Fibroblast of skin of back (primary cell): ENCODE measurements at regions not wholly inside any gene's neighbourhood (a gene's known extent, or its start where the extent isn't known, plus 50 kb on each side); places are given as distances from the start of the nearest gene placed in this dataset.
A peak's percentile ranks its signal among the peaks of the same experiment; 100 is the strongest.

Experiments
- DNase-seq: peaks from one replicate; pipeline ENCODE4 v3.0.0-alpha.2; 2013

GRCh38 chr4:143083756-143084472 is 100.8 kb upstream of the USP38 start:
- no peak for DNase-seq

GRCh38 chr4:143084566-143084965 is 100.2 kb upstream of the USP38 start:
- DNase-seq: peak; percentile 9

GRCh38 chr4:143085224-143085623 is 99.5 kb upstream of the USP38 start:
- DNase-seq: no peak

GRCh38 chr4:143085659-143086058 is 99.1 kb upstream of the USP38 start:
- DNase-seq: no peak

- DNase-seq: no peak
Measured at GRCh38 chr4:143089291-143089690, 95.4 kb upstream of the USP38 start.

GRCh38 chr4:143089847-143090246 is 94.9 kb upstream of the USP38 start:
- DNase-seq: no peak

- DNase-seq: no peak
Measured at GRCh38 chr4:143091862-143092261, 92.9 kb upstream of the USP38 start.

GRCh38 chr4:143095447-143095846 is 89.3 kb upstream of the USP38 start:
- no peak for DNase-seq

- DNase-seq: no peak
Measured at GRCh38 chr4:143097751-143098150, 87.0 kb upstream of the USP38 start.

- DNase-seq: no peak
Measured at GRCh38 chr4:143099693-143100092, 85.0 kb upstream of the USP38 start.

GRCh38 chr4:143109376-143109775 is 75.3 kb upstream of the USP38 start:
- DNase-seq: peak; percentile 6

GRCh38 chr4:143118663-143119062 is 66.1 kb upstream of the USP38 start:
- no peak for DNase-seq

GRCh38 chr4:143127621-143128020 is 57.1 kb upstream of the USP38 start:
- no peak for DNase-seq

- DNase-seq: no peak
Measured at GRCh38 chr4:143133977-143134376, 50.7 kb upstream of the USP38 start.
